DMS 273 (cell line): ENCODE measurements at regions not wholly inside any gene's neighbourhood (a gene's known extent, or its start where the extent isn't known, plus 50 kb on each side); places are given as distances from the start of the nearest gene placed in this dataset.

Experiments used
- DNase-seq: peaks from one replicate; lab custom pipeline; 2025; ENCODE audit not compliant: unreplicated experiment; lab: John Stamatoyannopoulos, UW

- no peak for DNase-seq
Measured at GRCh38 chr5:109476292-109476691, 66.5 kb upstream of the PJA2 start.

GRCh38 chr5:109469896-109470662 lies 60.3 kb upstream of the PJA2 start:
- DNase-seq, result no peak

GRCh38 chr5:109468737-109469420 lies 59.1 kb upstream of the PJA2 start:
- DNase-seq, result peak; percentile 97

GRCh38 chr5:109468288-109468676 lies 58.5 kb upstream of the PJA2 start:
- no peak for DNase-seq

GRCh38 chr5:109467058-109467457 lies 57.3 kb upstream of the PJA2 start:
- no peak for DNase-seq
